CD4-positive, alpha-beta T cell (primary cell): ENCODE measurements at regions not wholly inside any gene's neighbourhood (a gene's known extent, or its start where the extent isn't known, plus 50 kb on each side); places are given as distances from the start of the nearest gene placed in this dataset.
"Not testable (repeated sequence)": the region's sequence is repeated elsewhere in the genome, so short reads cannot be mapped to it uniquely, and the experiment has no call there.

Experiments used
- ATAC-seq: fragments of 200-7000 bp; cut with Tn5 transposase; one replicate; pipeline ENCODE4 v1.10.0; 2022; ENCODE audit warnings: mild to moderate bottlenecking; ENCODE audit not compliant: poor library complexity
- CTCF ChIA-PET: fragments of 350-600 bp; sonication (Branson Sonifier 250); formaldehyde crosslinking; loops from one replicate; lab custom pipeline; 2021; ENCODE audit warnings: antibody characterized with exemption, inconsistent platforms; lab: Charles Lee
- POLR2A ChIA-PET: fragments of 350-600 bp; sonication (Branson Sonifier 250); formaldehyde crosslinking; loops from one replicate; lab custom pipeline; 2021; ENCODE audit warnings: antibody characterized with exemption, inconsistent platforms; lab: Charles Lee
- DNase-seq, 14 experiments: peaks; one replicate each; pipeline ENCODE4 v3.0.0-alpha.2; 2013 to 2020; ENCODE audit warnings: mixed read lengths in 2 of 14
- H3K27ac ChIP-seq, 2 donors: one replicate each; pipeline versions ENCODE4 v1.5.1 to v1.7.0; 2013; ENCODE audit warnings: low read length in 2 of 2, low read depth in 1 of 2, mild to moderate bottlenecking in 1 of 2
- H3K27me3 ChIP-seq, 2 experiments: 1 replicate in 1 of 2; 2 replicates in 1 of 2; pipeline versions ENCODE4 v1.6.1 to v1.7.0; 2013; ENCODE audit warnings: low read length in 2 of 2, control low read depth in 1 of 2, mild to moderate bottlenecking in 1 of 2, moderate library complexity in 1 of 2; ENCODE audit not compliant: insufficient read depth in 2 of 2, control insufficient read depth in 1 of 2
- H3K36me3 ChIP-seq: one replicate; pipeline ENCODE4 v1.6.1; 2013; ENCODE audit warnings: low read length, control low read depth; ENCODE audit not compliant: insufficient read depth
- H3K4me1 ChIP-seq: one replicate; pipeline ENCODE4 v1.6.1; 2013; ENCODE audit warnings: low read length, control low read depth; ENCODE audit not compliant: insufficient read depth
- H3K4me3 ChIP-seq: one replicate; pipeline ENCODE4 v1.5.1; 2013; ENCODE audit warnings: mild to moderate bottlenecking, low read length, moderate library complexity
- H3K9me3 ChIP-seq, 2 experiments: 1 replicate in 1 of 2; 2 replicates in 1 of 2; pipeline versions ENCODE4 v1.6.1 to v1.7.0; 2013; ENCODE audit warnings: low read length in 2 of 2, mild to moderate bottlenecking in 2 of 2, control low read depth in 1 of 2, moderate library complexity in 1 of 2; ENCODE audit not compliant: control insufficient read depth in 1 of 2, insufficient read depth in 1 of 2
- H3K27ac Mint-ChIP-seq: one replicate; pipeline ENCODE4 v1.8.0; 2020; ENCODE audit warnings: mixed read lengths
- H3K27me3 Mint-ChIP-seq: one replicate; pipeline ENCODE4 v1.8.0; 2021; ENCODE audit warnings: mixed read lengths
- H3K36me3 Mint-ChIP-seq: one replicate; pipeline ENCODE4 v1.8.0; 2021; ENCODE audit warnings: low read depth, mixed read lengths
- H3K4me1 Mint-ChIP-seq: one replicate; pipeline ENCODE4 v1.8.0; 2021; ENCODE audit warnings: low read depth, mixed read lengths
- H3K4me3 Mint-ChIP-seq: one replicate; pipeline ENCODE4 v1.8.0; 2020; ENCODE audit warnings: mild to moderate bottlenecking, mixed read lengths
- H3K9me3 Mint-ChIP-seq: one replicate; pipeline ENCODE4 v1.8.0; 2020; ENCODE audit warnings: mixed read lengths
- CTCF ChIP-seq: fragments of 200-600 bp; IDR thresholded peaks from one replicate; pipeline ENCODE4 v1.8.0; 2022; ENCODE audit warnings: antibody characterized with exemption, mild to moderate bottlenecking
- intact Hi-C, 2 experiments: fragments of 100-400 bp; cut with DNase I in 1 of 2; cut with micrococcal nuclease in 1 of 2; formaldehyde crosslinking; loops; one replicate each; pipeline versions ENCODE4 v1.15.1 to v1.9.0; 2023 to 2025; cut with DNase I, micrococcal nuclease

GRCh38 chr6:112416866-112417265 is 69.7 kb downstream of the RFPL4B start:
- H3K9me3 ChIP-seq: peaks cover 0 to 7% of the 10 kb centered on the region in 2 experiments
- POLR2A ChIA-PET: no interaction called here
- Mint-ChIP-seq H3K9me3 (no peaks in the 10 kb centered on the region), H3K27me3 (peaks cover 21% of the 10 kb centered on the region), H3K27ac (no peak overlapping the region), H3K4me3 (no peak overlapping the region), H3K36me3 (no peaks in the 10 kb centered on the region), H3K4me1 (no peaks in the 10 kb centered on the region)
- H3K36me3 ChIP-seq: no peaks in the 10 kb centered on the region
- DNase-seq (no peak), ATAC-seq (no peak)
- H3K4me1 ChIP-seq: no peaks in the 10 kb centered on the region
- no peak overlapping the region for H3K4me3 ChIP-seq
- H3K27me3 ChIP-seq: peaks cover 0 to 2% of the 10 kb centered on the region in 2 experiments
- H3K27ac ChIP-seq: no peak overlapping the region
- CTCF ChIA-PET: interaction anchor here (1.3 kb wide), 1 partner anchor 9 kb away, joined by 3 read pairs; no protein-coding TSS in a partner anchor
- intact Hi-C loops: no loop called here
- no peak for TF ChIP-seq CTCF

GRCh38 chr6:112427011-112427410 is 79.9 kb downstream of the RFPL4B start:
- CTCF ChIA-PET, intact Hi-C loops, DNase-seq, H3K27ac Mint-ChIP-seq, H3K4me3 Mint-ChIP-seq, H3K9me3 Mint-ChIP-seq, H3K4me1 ChIP-seq, H3K27me3 ChIP-seq, H3K36me3 Mint-ChIP-seq, H3K36me3 ChIP-seq, H3K27ac ChIP-seq, H3K9me3 ChIP-seq, H3K27me3 Mint-ChIP-seq, ATAC-seq, POLR2A ChIA-PET, H3K4me3 ChIP-seq, H3K4me1 Mint-ChIP-seq: not testable (repeated sequence)

GRCh38 chr6:112427499-112427898 is 80.4 kb downstream of the RFPL4B start:
- ATAC-seq: no peak
- CTCF ChIA-PET: no interaction called here
- POLR2A ChIA-PET: no interaction called here
- Mint-ChIP-seq H3K27ac (no peak overlapping the region), H3K4me3 (no peak overlapping the region), H3K36me3 (no peaks in the 10 kb centered on the region), H3K27me3 (peaks cover 7% of the 10 kb centered on the region), H3K4me1 (no peaks in the 10 kb centered on the region), H3K9me3 (peaks cover 7% of the 10 kb centered on the region)
- intact Hi-C loops: no loop called here
- DNase-seq: no peak
- H3K27me3 ChIP-seq: no peaks in the 10 kb centered on the region
- H3K9me3 ChIP-seq: no peaks in the 10 kb centered on the region
- H3K4me3 ChIP-seq: no peak overlapping the region
- no peaks in the 10 kb centered on the region for H3K4me1 ChIP-seq
- no peaks in the 10 kb centered on the region for H3K36me3 ChIP-seq
- TF ChIP-seq CTCF: no peak
- no peak overlapping the region for H3K27ac ChIP-seq

GRCh38 chr6:112428477-112428876 is 81.3 kb downstream of the RFPL4B start:
- DNase-seq (no peak), ATAC-seq (no peak)
- no peaks in the 10 kb centered on the region for H3K36me3 Mint-ChIP-seq
- ChIA-PET CTCF (interaction anchor here (0.6 kb wide), 1 partner anchor 24 kb away, joined by 4 read pairs; no protein-coding TSS in a partner anchor), POLR2A (no interaction called here)
- intact Hi-C loops: no loop called here
- H3K4me3 ChIP-seq: no peak overlapping the region
- peaks cover 7% of the 10 kb centered on the region for H3K9me3 Mint-ChIP-seq
- no peaks in the 10 kb centered on the region for H3K27me3 ChIP-seq
- H3K4me3 Mint-ChIP-seq: no peak overlapping the region
- no peak overlapping the region for H3K27ac ChIP-seq
- H3K27ac Mint-ChIP-seq: no peak overlapping the region
- peaks cover 12% of the 10 kb centered on the region for H3K27me3 Mint-ChIP-seq
- H3K4me1 Mint-ChIP-seq: no peaks in the 10 kb centered on the region
- no peak for TF ChIP-seq CTCF
- no peaks in the 10 kb centered on the region for H3K4me1 ChIP-seq
- no peaks in the 10 kb centered on the region for H3K36me3 ChIP-seq
- no peaks in the 10 kb centered on the region for H3K9me3 ChIP-seq
